ENCODE measurements at regions not wholly inside any gene's neighbourhood (a gene's known extent, or its start where the extent isn't known, plus 50 kb on each side); places are given as distances from the start of the nearest gene placed in this dataset.

GRCh38 chr11:81059356-81059755, 1618.5 kb upstream of the TENM4 start:
- H3K27ac ChIP-seq (ENCODE audit: low read depth, low read length), result no peak overlapping the region
- Mint-ChIP-seq H3K27me3 (ENCODE audit: insufficient read depth) (no peaks in the 10 kb centered on the region), H3K9me3 (no peaks in the 10 kb centered on the region), H3K4me3 (no peak overlapping the region), H3K27ac (no peak overlapping the region), H3K36me3 (ENCODE audit: low read depth) (no peaks in the 10 kb centered on the region), H3K4me1 (peaks cover 19% of the 10 kb centered on the region)
- 20 to 24% methylated on average over 1 of the region's 1 CpG for WGBS, 2 experiments (ENCODE audit: insufficient coverage in 1 of 2, insufficient read length in 1 of 2)
- no peak for DNase-seq
- H3K9ac ChIP-seq (ENCODE audit: extremely low read depth, low read length, poor library complexity, severe bottlenecking), result no peak overlapping the region
- TF ChIP-seq CTCF (conservative IDR thresholded peaks at IDR 0.05), result no peak
- no peaks in the 10 kb centered on the region for H3K27me3 ChIP-seq (ENCODE audit: control insufficient read depth, insufficient read depth, low read length, poor library complexity, severe bottlenecking)
- H3K4me3 ChIP-seq (ENCODE audit: low read length), result no peak overlapping the region
- no peaks in the 10 kb centered on the region for H3K4me1 ChIP-seq (ENCODE audit: control insufficient read depth, insufficient read depth, low read length)
- no peaks in the 10 kb centered on the region for H3K36me3 ChIP-seq (ENCODE audit: control insufficient read depth, insufficient read depth, low read length)
- no peaks in the 10 kb centered on the region for H3K9me3 ChIP-seq (ENCODE audit: control insufficient read depth, low read length)

- H3K9me3 Mint-ChIP-seq, result no peaks in the 10 kb centered on the region
Observed at GRCh38 chr11:81052344-81053158, 1611.7 kb upstream of the TENM4 start.

GRCh38 chr11:81039916-81040524, 1599.2 kb upstream of the TENM4 start:
- H3K4me3 ChIP-seq (ENCODE audit: low read length), result peak overlapping the region; percentile 37
- H3K4me1 ChIP-seq (ENCODE audit: control insufficient read depth, insufficient read depth, low read length), result no peaks in the 10 kb centered on the region
- H3K27ac Mint-ChIP-seq, result peak overlapping the region; percentile 91
- WGBS, 2 experiments (ENCODE audit: insufficient coverage in 1 of 2, insufficient read length in 1 of 2), result 37% methylated on average over 2 of the region's 2 CpGs; no CpG with 5 or more reads in 1 of the 2 experiments
- peaks cover 26% of the 10 kb centered on the region for H3K4me1 Mint-ChIP-seq
- no peak overlapping the region for H3K9ac ChIP-seq (ENCODE audit: extremely low read depth, low read length, poor library complexity, severe bottlenecking)
- no peak for TF ChIP-seq CTCF (conservative IDR thresholded peaks at IDR 0.05)
- peaks cover 13% of the 10 kb centered on the region for H3K36me3 Mint-ChIP-seq (ENCODE audit: low read depth)
- H3K27me3 Mint-ChIP-seq (ENCODE audit: insufficient read depth), result no peaks in the 10 kb centered on the region
- H3K27ac ChIP-seq (ENCODE audit: low read depth, low read length), result no peak overlapping the region
- H3K36me3 ChIP-seq (ENCODE audit: control insufficient read depth, insufficient read depth, low read length), result no peaks in the 10 kb centered on the region
- peaks cover 50% of the 10 kb centered on the region for H3K9me3 Mint-ChIP-seq
- H3K27me3 ChIP-seq (ENCODE audit: control insufficient read depth, insufficient read depth, low read length, poor library complexity, severe bottlenecking), result no peaks in the 10 kb centered on the region
- H3K4me3 Mint-ChIP-seq, result peak overlapping the region; percentile 15
- DNase-seq, result peak; percentile 57
- H3K9me3 ChIP-seq (ENCODE audit: control insufficient read depth, low read length), result peaks cover 55% of the 10 kb centered on the region

More at GRCh38 chr11:81052344-81053158, 1611.7 kb upstream of the TENM4 start:
- H3K27ac Mint-ChIP-seq, result no peak overlapping the region
- H3K27me3 ChIP-seq (ENCODE audit: control insufficient read depth, insufficient read depth, low read length, poor library complexity, severe bottlenecking), result no peaks in the 10 kb centered on the region
- no peaks in the 10 kb centered on the region for H3K36me3 Mint-ChIP-seq (ENCODE audit: low read depth)
- TF ChIP-seq CTCF (conservative IDR thresholded peaks at IDR 0.05), result no peak
- no peak overlapping the region for H3K4me3 ChIP-seq (ENCODE audit: low read length)
- no peak overlapping the region for H3K4me3 Mint-ChIP-seq
- H3K4me1 ChIP-seq (ENCODE audit: control insufficient read depth, insufficient read depth, low read length), result no peaks in the 10 kb centered on the region
- H3K27ac ChIP-seq (ENCODE audit: low read depth, low read length), result no peak overlapping the region
- H3K36me3 ChIP-seq (ENCODE audit: control insufficient read depth, insufficient read depth, low read length), result no peaks in the 10 kb centered on the region
- H3K27me3 Mint-ChIP-seq (ENCODE audit: insufficient read depth), result no peaks in the 10 kb centered on the region
- H3K9ac ChIP-seq (ENCODE audit: extremely low read depth, low read length, poor library complexity, severe bottlenecking), result no peak overlapping the region
- no peaks in the 10 kb centered on the region for H3K9me3 ChIP-seq (ENCODE audit: control insufficient read depth, low read length)
- peaks cover 21% of the 10 kb centered on the region for H3K4me1 Mint-ChIP-seq
- WGBS, 2 experiments (ENCODE audit: insufficient coverage in 1 of 2, insufficient read length in 1 of 2), result 94 to 100% methylated on average over 3 of the region's 3 CpGs
- no peak for DNase-seq

Data from endodermal cell (in vitro differentiated cells).